VCaP (cell line): ENCODE measurements at regions not wholly inside any gene's neighbourhood (a gene's known extent, or its start where the extent isn't known, plus 50 kb on each side); places are given as distances from the start of the nearest gene placed in this dataset.

ENCODE experiments used
- H3K27ac ChIP-seq: fragments of 450-650 bp; 2 replicates; pipeline ENCODE4 v1.5.1; 2017
- TF ChIP-seq, protein P1 (sequence below): fragments of 450-650 bp; conservative IDR thresholded peaks from 2 replicates; pipeline ENCODE4 v1.5.1; 2017; ENCODE audit warnings: mild to moderate bottlenecking, moderate library complexity

DNA sequence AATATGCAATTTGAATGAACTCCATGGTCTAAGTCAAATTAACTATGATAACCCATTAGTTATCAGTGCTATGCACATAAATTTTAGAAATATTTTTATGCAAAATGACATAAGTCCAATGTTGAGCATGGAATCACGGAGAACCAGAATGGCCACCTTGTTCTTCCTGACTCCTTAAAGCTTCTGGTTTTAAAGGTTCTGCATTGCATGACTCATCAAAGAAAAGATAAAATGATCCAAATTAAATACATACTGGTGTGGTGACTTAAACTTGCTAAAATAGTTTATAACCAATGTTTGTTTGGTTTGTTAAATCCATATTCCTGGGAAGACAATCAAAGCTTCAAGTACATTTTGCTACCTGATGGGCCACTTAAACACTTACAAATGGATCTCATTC, 1146.9 kb upstream of the NRXN1 start:
- H3K27ac ChIP-seq, result no peak overlapping the region
- TF ChIP-seq, protein P1, sequence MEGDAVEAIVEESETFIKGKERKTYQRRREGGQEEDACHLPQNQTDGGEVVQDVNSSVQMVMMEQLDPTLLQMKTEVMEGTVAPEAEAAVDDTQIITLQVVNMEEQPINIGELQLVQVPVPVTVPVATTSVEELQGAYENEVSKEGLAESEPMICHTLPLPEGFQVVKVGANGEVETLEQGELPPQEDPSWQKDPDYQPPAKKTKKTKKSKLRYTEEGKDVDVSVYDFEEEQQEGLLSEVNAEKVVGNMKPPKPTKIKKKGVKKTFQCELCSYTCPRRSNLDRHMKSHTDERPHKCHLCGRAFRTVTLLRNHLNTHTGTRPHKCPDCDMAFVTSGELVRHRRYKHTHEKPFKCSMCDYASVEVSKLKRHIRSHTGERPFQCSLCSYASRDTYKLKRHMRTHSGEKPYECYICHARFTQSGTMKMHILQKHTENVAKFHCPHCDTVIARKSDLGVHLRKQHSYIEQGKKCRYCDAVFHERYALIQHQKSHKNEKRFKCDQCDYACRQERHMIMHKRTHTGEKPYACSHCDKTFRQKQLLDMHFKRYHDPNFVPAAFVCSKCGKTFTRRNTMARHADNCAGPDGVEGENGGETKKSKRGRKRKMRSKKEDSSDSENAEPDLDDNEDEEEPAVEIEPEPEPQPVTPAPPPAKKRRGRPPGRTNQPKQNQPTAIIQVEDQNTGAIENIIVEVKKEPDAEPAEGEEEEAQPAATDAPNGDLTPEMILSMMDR, result no peak

DNA sequence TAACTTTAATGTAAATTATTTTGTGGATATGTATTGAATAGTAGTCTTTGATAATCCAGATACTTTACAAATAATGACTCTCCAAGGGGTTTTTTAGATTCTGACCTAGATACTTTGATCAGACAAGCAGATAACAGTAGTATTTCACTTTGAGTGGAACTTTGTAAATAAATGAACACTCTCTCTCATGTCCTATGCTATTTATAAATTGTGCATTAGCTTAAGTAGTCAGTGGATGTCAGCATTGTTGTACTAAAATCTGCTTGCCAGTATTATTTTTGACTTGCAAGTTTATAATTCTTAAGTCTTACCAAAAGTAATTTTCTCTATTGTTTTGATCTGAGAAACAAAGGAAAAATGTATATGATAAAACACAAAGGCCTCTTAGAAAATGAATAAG, 1113.1 kb upstream of the NRXN1 start:
- TF ChIP-seq, protein P1, result no peak

DNA sequence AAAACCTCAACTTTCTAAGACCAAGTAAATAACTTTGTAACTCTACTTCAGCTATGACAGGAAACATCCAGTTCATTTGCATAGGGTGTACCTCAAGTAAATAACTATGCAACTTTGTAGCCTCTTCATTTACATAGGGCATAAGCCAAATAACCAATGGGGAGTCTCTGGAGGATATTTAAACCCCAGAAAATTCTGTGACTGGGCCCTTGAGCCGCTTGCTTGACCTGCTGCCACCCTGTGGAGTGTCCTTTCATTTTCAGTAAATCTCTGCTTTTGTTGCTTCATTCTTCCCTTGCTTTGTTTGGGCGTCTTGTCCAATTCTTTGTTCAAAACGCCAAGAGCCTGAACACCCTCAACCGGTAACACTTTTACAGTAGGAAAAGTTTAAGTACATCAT, 1112.7 kb upstream of the NRXN1 start:
- TF ChIP-seq, protein P1, result no peak
- no peak overlapping the region for H3K27ac ChIP-seq

More for the DNA sequence above, 1113.1 kb upstream of the NRXN1 start:
- no peak overlapping the region for H3K27ac ChIP-seq

DNA sequence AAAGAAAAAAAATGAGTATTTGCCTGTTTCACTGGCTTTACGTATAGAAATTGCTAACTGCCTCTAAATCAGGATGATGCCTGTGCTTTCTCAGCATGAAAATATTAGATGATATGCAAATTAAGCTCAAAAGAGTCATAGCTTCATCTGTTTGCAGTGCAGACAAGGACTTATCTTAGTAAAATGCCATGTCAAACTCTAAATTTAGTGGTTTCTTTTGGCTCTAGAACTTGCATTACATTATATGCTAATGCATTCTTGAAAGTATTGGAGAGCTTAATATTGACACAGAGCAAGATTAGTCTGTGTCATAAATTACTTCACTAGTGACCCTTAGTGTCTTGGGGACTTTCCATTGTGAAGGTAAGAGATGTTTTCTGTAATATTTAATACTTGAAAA, 1109.1 kb upstream of the NRXN1 start:
- TF ChIP-seq, protein P1, result no peak
- H3K27ac ChIP-seq, result no peak overlapping the region

DNA sequence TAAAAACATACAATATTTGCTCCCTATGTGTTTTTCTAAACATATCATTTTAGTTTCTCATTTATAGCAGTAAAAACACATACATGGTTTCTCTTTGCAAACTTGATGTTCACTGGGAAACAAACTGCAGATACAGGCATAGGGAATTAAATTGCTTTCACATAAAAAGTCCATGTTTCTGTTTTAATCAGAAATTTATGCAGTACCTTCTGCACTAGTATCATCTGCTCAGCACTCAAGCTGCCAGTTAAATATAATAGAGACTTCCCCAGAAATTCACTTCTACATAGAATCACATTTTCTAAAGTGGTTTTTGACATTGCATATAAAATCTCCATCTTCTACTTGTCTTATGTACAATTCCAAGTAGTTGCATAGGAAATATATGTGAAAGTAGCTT, 1107.3 kb upstream of the NRXN1 start:
- TF ChIP-seq, protein P1, result no peak
- no peak overlapping the region for H3K27ac ChIP-seq

DNA sequence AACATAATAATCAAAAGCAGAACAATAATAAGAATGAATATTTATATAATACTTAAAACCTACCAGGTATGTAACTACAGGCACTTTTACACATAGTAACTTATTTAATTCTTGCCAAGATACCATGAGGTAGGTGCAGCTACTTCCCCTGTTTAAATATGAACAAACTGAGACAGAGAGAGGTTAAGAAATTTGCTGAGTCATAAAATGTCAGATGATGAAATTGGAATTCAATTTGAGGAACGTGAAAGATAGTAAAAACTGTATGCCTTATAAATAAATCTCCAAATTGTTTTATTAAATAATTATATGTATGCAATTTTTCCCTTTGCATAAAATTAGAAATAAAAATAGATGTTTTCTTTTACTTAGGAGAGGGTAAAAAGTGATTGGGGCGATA, 1103.3 kb upstream of the NRXN1 start:
- TF ChIP-seq, protein P1, result no peak
- no peak overlapping the region for H3K27ac ChIP-seq

DNA sequence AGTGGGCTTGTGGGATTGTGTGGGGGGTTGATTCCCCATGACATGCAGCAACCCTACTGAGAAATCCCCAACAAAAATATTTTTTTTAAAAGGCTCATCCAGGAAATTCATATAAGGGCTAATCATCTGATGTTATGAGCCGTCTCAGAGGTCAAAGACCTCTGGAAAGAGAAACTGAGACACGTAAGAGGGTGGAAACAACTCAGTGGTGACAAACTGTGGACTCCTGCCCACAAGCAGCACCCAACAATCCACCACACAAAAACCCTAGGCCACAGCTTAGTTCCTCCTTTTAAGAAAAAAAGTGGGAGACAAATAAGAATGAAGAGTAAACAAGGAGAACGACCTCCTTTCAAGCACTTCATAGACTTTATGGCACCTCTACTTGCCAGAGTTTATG, 1096.1 kb upstream of the NRXN1 start:
- H3K27ac ChIP-seq, result no peak overlapping the region
- TF ChIP-seq, protein P1, result no peak

DNA sequence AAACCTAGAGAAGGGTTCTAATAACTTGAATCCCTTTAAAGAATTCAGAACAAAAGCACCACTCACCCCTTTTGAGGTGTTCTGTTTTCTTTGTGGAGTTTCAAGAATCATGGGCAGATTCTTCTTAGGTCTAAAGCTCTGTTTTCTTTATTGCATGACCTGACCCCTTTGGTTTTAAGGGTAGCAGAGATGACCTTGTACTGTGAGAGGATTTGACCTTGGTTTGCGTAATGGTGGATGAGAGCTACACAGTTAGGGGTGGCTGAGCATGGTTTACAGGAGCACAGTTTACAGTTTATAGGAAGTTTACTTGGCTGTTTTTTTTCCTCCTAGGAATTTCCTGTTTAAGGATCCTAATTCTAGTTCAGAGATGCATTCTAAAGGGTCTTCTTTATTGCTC, 1095.6 kb upstream of the NRXN1 start:
- H3K27ac ChIP-seq, result no peak overlapping the region
- TF ChIP-seq, protein P1, result no peak
